ENCODE measurements at regions not wholly inside any gene's neighbourhood (a gene's known extent, or its start where the extent isn't known, plus 50 kb on each side); places are given as distances from the start of the nearest gene placed in this dataset.

GRCh38 chr10:36325815-36326214, 683.7 kb upstream of the FZD8 start:
- no peak for TF ChIP-seq POLR2A (IDR thresholded peaks at IDR 0.05; ENCODE audit: extremely low read depth, insufficient read length)
- TF ChIP-seq CTCF (IDR thresholded peaks at IDR 0.05; ENCODE audit: low read depth, low read length), result no peak
